ENCODE measurements at regions not wholly inside any gene's neighbourhood (a gene's known extent, or its start where the extent isn't known, plus 50 kb on each side); places are given as distances from the start of the nearest gene placed in this dataset.
"Not testable (repeated sequence)": the region's sequence is repeated elsewhere in the genome, so short reads cannot be mapped to it uniquely, and the experiment has no call there.

DNA sequence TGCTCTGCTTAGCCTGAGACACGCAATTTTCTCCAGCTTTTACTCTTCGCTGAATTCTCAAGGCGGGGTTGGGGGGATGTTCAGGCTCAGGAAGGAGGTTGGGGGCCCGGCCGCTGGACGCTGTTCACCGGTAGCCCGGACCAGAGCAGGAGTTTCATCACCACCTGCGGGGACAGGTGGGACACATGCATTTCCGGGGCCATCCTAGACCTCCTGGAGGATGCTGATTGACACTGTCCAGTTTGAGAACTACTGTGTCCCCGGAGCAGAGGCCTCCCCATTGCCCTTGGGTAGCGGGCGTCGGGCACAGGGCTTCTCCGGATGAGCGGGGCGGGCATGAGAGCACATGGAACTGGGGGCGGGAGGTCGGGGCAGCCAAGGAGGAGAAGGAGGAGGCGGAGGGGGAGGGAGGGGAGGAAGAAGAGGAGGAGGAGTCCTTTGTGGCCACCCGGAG, 144.0 kb upstream of the GRK3 start:
- no peak for DNase-seq

DNA sequence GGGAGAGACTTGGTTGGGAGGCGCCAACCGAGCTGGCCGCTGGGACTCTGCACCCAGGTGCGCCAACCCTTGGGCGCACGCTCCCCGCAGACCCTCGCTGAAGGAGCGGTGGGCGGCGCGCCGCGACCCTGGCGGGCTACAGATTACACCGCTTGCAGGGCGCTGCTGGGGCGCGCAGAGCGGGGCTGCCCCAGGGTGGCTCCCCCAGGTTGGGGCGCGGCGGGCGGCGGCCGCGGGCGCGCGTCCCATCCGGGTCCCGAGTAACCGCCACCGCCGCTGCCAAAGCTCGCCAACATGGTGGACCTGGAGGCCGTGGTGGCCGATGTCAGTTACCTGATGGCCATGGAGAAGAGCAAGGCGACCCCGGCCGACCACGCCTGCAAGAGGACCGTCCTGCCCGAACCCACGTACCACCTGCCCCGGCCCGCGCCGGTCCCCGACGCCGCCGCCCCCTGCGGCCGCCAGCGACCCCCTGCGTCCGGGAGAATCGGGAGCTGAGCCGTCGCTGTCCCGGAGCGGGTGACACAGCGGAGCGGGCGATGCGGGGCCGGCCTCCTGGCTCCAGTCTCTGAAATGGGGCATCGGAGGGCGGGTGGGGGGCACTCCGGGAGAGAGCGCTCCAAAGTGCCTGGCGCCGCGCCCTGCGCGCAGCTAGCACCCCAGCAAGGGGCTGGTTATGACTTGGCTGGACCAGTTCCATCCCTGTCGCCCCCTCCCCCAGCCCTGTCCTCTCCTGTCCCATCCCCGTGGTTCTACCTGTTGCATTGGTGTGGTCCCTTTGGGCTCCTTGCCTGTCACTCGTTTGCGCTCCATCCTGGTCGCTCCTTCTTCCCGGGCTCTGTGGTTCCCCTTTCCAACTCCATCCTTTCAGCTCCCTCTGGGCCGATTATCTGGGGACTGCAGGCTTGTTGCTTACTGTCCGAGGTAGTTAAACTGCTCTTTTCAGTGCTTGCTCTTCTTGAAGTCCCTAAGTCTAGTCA, 143.3 kb upstream of the GRK3 start:
- no peak for DNase-seq

DNA sequence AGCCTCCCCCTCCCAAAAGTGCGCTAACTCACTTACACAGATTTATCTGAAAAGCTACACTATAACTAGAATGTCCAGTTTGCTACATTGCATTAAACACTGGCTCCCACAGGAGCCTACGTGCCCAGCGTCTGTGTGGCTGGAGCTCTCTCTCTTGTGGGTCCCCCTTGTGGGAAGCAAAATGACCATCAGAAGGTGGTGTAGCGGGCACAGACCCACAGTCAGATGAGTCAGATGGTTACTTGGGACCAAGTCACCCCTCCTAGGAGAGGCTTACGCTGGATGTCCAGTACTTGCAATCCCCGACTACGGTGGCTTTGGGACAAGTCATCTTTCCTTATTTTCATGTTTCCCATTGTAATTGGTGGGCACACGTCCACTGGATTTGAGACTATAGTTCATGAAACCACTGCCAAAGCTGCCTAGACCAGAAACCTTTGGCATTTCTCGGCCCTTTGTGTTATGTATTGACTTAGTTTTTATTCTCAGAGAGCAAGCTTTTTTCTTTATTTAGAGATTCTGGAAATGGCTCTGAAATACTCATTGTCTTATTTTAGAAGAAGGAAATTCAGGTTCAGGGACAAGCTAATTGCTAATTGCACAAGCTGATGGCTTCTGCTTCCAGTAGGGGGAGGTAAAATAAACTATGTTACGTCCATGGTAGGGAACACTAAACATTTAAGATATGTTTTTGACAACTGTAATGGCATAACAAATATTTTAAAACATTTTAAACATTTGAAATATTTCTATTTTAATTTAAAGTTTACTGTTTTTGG, 137.8 kb upstream of the GRK3 start:
- not testable (repeated sequence) for DNase-seq

DNA sequence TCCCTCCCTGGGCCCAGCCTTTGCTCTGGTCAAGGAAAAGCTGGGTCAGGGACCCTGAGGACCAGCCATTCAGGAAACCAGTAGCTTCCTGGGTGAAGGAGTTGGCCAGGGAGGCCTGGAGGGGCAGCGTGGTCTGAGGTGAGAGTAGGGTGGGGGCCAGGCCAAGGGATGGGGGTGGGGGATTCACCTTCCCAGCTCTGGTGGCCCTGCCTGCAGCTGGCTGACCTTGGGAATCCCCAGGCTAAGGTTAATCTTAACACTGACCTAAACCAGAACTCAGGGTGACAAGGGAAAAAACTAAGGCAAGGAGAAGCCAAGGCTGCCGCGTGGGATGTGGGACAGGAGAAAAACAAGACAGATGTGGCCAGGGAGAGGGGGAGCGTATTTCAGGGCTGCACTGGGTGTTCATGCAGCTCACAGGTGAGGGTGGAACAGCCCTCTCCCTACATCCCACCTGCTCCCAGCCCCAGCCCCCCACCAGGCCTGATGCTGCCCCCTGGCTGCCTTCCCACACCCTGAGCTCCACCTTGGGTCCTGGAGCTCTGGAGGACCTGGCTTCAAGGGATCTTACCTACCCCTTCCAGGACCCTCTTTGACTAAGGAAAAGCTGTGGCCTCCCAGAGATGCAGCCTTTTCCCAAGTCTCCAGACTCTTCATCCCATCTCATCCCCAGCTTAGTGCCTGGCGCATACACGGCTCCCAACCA, 132.7 kb upstream of the GRK3 start:
- not testable (repeated sequence) for DNase-seq

- DNase-seq: not testable (repeated sequence)
These were observed 131.0 kb upstream of the GRK3 start for GRCh38 chr22:25433381-25433970.

DNA sequence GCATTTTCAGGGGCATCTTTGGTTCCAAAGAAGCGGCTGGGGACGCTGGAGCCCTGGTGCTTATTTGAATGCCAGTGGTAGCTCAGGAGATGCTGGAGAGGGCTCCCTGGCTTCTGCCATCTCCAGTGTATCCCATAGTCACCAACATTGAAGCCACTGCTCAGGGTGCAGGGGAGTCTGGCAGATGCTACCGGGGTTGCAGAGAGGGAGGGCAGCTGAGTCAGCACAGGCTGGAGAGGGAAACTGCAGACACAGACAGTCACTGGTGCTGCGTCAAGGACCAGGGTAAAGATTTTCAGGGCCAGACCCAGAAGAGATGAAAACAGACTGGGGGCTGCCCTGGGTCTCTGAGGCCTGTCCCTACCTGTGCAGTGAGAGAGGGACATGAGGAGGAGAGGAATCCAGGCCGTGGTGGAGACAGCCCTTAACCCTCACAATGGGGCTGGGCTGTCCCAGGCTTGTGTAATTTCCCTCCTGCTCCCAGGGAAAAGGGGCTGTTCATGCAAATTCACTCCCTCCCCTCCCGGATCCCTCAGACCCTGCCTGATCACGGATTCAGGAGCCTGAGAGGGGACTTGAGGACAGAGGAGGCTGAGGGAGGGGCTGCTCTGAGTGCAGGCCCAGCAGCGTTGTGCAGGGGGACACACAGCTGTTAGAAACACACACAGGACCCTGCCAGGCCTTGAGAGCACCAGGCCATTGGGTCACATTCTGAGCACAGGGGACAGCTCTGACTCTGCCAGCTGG, 126.9 kb upstream of the GRK3 start:
- no peak for DNase-seq

- no peak for DNase-seq
These were observed 117.3 kb upstream of the GRK3 start for GRCh38 chr22:25447067-25447685.

- DNase-seq: peak; percentile 93
These were observed 116.6 kb upstream of the GRK3 start for GRCh38 chr22:25447686-25448434.

DNA sequence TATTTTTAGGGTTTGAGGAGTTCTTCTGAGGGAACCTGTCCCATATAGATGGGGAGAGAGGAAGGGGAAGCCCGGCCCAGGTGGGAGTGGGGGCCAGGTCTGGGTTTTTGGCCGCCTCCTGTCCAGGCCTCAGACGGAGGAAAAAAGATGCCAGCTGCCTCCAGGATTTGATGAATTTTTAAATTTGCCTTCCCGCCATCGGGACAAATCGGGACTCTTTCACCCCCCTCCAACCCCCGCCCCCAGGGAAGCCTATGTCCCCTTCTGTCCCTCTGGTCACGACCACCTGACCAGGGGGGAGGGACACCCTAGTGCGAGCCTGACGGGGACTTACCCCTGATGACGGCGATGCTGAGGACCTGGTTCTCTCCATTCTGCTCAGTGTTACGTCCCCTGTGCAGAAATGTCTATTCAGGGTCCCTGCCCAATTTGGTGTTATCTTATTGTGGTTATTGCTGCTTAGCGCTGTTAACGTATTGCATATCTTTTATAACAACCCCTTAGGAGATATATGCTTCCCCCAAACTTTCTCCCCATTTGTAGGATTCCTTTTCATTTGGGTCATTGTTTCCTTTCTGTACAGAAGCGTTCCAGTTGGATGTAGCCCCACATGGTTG, 115.9 kb upstream of the GRK3 start:
- no peak for DNase-seq

- DNase-seq: no peak
These were observed 114.6 kb upstream of the GRK3 start for GRCh38 chr22:25449781-25450317.

DNA sequence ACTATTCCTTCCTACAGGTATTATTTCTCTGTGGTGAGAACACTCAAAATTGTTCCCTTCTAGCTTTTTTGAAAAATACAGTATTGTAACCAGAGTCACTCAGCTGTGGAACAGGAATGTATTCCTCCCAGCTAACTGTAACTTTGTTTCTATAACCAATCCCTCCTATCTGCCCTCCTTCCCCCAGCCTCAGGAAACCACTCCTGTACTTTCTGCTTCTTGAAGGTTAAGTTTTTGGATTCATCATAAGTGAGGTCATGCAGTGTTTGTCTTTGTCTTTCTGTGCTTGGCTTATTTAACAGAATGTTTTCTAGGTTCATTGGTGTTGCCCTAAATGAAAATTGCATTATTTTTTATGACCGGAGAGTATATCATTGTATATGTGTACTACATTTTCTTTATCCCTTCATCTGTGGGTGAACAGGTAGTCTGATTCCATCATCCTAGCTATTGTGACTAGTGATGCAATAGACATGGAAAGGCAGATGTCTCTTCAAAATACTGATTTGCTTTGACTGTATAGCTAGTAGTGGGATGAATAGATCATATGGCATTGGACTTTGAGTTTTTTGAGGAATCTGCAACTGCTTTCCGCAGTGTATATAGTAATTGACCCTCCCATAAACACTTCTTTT, 112.9 kb upstream of the GRK3 start:
- DNase-seq: no peak

GRCh38 chr22:25452116-25452700, 112.3 kb upstream of the GRK3 start:
- no peak for DNase-seq

- DNase-seq: no peak
These were observed 111.4 kb upstream of the GRK3 start for GRCh38 chr22:25453058-25453457.

DNA sequence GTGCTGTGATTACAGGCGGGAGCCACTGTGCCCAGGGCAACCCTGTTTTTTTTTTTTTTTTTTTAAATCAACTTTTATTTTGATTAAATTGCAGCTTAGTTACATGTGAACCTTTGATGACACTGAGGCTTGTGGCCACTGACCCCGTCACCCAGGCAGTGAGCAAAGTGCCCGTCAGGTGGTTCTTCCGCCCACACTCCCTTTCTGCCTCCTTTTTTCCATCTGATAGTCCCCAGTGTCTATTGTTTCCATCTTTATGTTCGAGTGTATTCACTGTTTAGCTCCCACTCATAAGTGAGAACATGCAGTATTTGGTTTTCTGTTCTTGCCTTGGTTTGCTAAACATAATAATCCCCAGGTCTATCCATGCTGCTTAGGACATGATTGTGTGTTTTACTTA, 110.9 kb upstream of the GRK3 start:
- DNase-seq: no peak

DNA sequence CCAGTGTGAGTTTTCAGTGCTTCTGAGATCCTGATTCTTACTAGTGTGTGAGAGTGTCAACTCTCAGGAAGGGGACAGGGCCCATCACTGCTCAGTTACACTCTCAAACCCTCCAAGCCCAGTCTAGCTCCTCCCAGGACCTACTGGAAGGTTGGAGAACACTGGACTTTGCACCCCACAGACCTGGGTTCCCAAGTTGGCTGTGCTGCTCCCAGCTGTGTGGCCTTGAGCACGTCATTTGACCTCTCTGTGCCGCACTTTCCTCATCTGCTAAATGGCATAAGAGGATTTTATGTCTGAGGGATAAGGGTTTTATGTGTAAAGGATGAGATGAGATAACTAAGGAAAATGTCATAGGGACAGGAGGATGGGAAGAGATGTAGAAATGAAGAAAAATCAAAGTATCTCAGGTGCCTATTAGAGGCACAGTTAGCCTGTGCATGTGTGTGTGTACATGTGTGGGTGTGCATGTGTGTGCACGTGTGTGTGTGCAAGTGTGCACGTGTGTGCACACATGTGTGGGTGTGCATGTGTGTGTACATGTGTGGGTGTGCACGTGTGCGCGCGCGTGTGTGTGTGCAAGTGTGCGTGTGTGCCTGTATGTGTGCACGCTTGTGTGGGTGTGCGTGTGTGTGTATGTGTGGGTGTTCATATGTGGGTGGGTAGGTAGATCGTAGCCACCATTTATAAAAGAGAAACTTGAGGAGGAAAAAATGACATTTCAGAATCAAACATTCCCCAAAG, 108.0 kb upstream of the GRK3 start:
- DNase-seq: not testable (repeated sequence)

DNA sequence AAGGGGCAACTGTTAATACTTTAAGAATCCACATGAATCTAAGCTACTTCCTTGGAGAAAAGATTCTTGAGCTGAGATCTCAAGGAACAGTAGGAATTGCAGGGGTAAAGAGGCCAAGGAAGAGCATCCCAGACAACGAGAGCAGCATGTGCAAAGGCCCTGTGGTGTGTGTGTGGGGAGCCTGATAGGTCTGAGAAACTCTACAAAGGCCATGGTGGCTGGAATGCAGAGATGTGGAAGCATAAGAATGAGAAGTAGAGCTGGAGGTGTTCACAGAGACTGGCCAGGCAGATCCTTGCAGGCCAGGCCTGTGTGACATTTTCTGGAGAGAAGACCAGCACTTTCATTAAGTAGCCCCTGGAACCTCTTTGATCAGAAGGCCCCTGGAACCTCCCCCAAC, 105.8 kb upstream of the GRK3 start:
- DNase-seq: not testable (repeated sequence)

GRCh38 chr22:25460682-25461081, 103.8 kb upstream of the GRK3 start:
- DNase-seq: not testable (repeated sequence)

- DNase-seq: no peak
These were observed 103.2 kb upstream of the GRK3 start for GRCh38 chr22:25461301-25461700.
